ENCODE measurements at regions not wholly inside any gene's neighbourhood (a gene's known extent, or its start where the extent isn't known, plus 50 kb on each side); places are given as distances from the start of the nearest gene placed in this dataset.

GRCh38 chr18:78086931-78087330 lies 837.3 kb downstream of the GALR1 start:
- TF ChIP-seq EZH2 (IDR thresholded peaks at IDR 0.05; ENCODE audit: low read length, missing control alignments) (no peak), CTCF (conservative IDR thresholded peaks at IDR 0.05 in 1 of 2, IDR thresholded peaks at IDR 0.05 in 1 of 2; ENCODE audit: low read depth in 1 of 2, low read length in 2 of 2) (no peak)

Measured in fibroblast of lung (primary cell).